Tibial nerve (tissue), 4 donors: ENCODE measurements at regions not wholly inside any gene's neighbourhood (a gene's known extent, or its start where the extent isn't known, plus 50 kb on each side); places are given as distances from the start of the nearest gene placed in this dataset.
"Not testable (repeated sequence)": the region's sequence is repeated elsewhere in the genome, so short reads cannot be mapped to it uniquely, and the experiment has no call there.

Experiments used
- DNase-seq, 2 donors: peaks; one replicate each; pipeline ENCODE4 v3.0.0-alpha.2; 2019; ENCODE audit warnings: low spot score in 2 of 2
- H3K27ac ChIP-seq, 4 donors: fragments of 200-600 bp; sonication (generic) in 3 of 4; one replicate each; pipeline ENCODE4 v1.5.1; 2017 to 2019; ENCODE audit warnings: mild to moderate bottlenecking in 1 of 4
- H3K27me3 ChIP-seq, 2 donors: fragments of 200-600 bp; sonication (generic) in 1 of 2; one replicate each; pipeline versions ENCODE4 v1.5.1 to v1.6.0; 2017 to 2019
- H3K36me3 ChIP-seq, 3 donors: fragments of 200-600 bp; sonication (generic); one replicate each; pipeline ENCODE4 v1.5.1; 2018 to 2019
- H3K4me1 ChIP-seq, 4 donors: fragments of 200-600 bp; sonication (generic) in 3 of 4; one replicate each; pipeline ENCODE4 v1.5.1; 2017 to 2019
- H3K4me3 ChIP-seq, 4 donors: fragments of 200-600 bp; sonication (generic) in 3 of 4; one replicate each; pipeline ENCODE4 v1.5.1; 2017 to 2019; ENCODE audit warnings: mild to moderate bottlenecking in 1 of 4, moderate library complexity in 1 of 4
- H3K9me3 ChIP-seq, 4 donors: fragments of 200-600 bp; sonication (generic) in 3 of 4; one replicate each; pipeline ENCODE4 v1.5.1; 2017 to 2019
- CTCF ChIP-seq, 5 experiments: fragments of 200-600 bp in 3 of 5; fragments of 450-650 bp in 2 of 5; sonication (generic) in 3 of 5; IDR thresholded peaks; one replicate each; pipeline ENCODE4 v1.5.1; 2016 to 2019; ENCODE audit warnings: antibody characterized with exemption in 5 of 5, mild to moderate bottlenecking in 3 of 5, moderate library complexity in 2 of 5
- EP300 ChIP-seq, 2 donors: sonication (generic); formaldehyde crosslinking; IDR thresholded peaks; one replicate each; pipeline ENCODE4 v1.6.1; 2017; ENCODE audit warnings: antibody characterized with exemption in 2 of 2, mild to moderate bottlenecking in 1 of 2
- POLR2A ChIP-seq, 2 donors: fragments of 450-650 bp; IDR thresholded peaks; one replicate each; pipeline ENCODE4 v1.6.1; 2017; ENCODE audit warnings: antibody characterized with exemption in 2 of 2, mild to moderate bottlenecking in 2 of 2, moderate library complexity in 2 of 2
- WGBS, 2 donors: methylation state at CpG; one replicate each; pipeline ENCODE4 v1.1.5; 2018; 5-methylcytosine and 5-hydroxymethylcytosine counted together

GRCh38 chr2:126952216-126952615, 53.5 kb downstream of the TEX51 start:
- WGBS, 2 donors = 50 to 60% methylated on average over 1 of the region's 1 CpG
- Histone ChIP-seq H3K4me1 (no peaks in the 10 kb centered on the region), H3K9me3 (peaks cover 0 to 3% (median 0%) of the 10 kb centered on the region in 4 donors), H3K36me3 (no peaks in the 10 kb centered on the region), H3K27me3 (no peaks in the 10 kb centered on the region), H3K27ac (no peak overlapping the region), H3K4me3 (no peak overlapping the region)
- DNase-seq = no peak
- TF ChIP-seq POLR2A (IDR thresholded peaks at IDR 0.05) = no peak
- TF ChIP-seq EP300 (IDR thresholded peaks at IDR 0.05) = no peak
- no peak for TF ChIP-seq CTCF (IDR thresholded peaks at IDR 0.05)

- TF ChIP-seq POLR2A (IDR thresholded peaks at IDR 0.05) (no peak), EP300 (IDR thresholded peaks at IDR 0.05) (no peak), CTCF (IDR thresholded peaks at IDR 0.05) (no peak)
- no peak overlapping the region for H3K27ac ChIP-seq
- H3K4me3 ChIP-seq = no peak overlapping the region
- no peak for DNase-seq
- no peaks in the 10 kb centered on the region for H3K27me3 ChIP-seq
- peaks cover 0 to 3% (median under 1%) of the 10 kb centered on the region in 4 donors for H3K9me3 ChIP-seq
- no peaks in the 10 kb centered on the region for H3K36me3 ChIP-seq
- H3K4me1 ChIP-seq = no peaks in the 10 kb centered on the region
- 53 to 68% methylated on average over 2 of the region's 2 CpGs for WGBS, 2 donors
Observed at GRCh38 chr2:126953483-126953882, 54.8 kb downstream of the TEX51 start.

GRCh38 chr2:126954831-126955230, 56.1 kb downstream of the TEX51 start:
- H3K4me3 ChIP-seq = no peak overlapping the region
- H3K4me1 ChIP-seq = no peaks in the 10 kb centered on the region
- no peak overlapping the region for H3K27ac ChIP-seq
- H3K9me3 ChIP-seq = peaks cover 0 to 14% (median 2%) of the 10 kb centered on the region in 4 donors
- no peak for TF ChIP-seq CTCF (IDR thresholded peaks at IDR 0.05)
- no peak for TF ChIP-seq POLR2A (IDR thresholded peaks at IDR 0.05)
- no peak for TF ChIP-seq EP300 (IDR thresholded peaks at IDR 0.05)
- WGBS, 2 donors = 44 to 63% methylated on average over 1 of the region's 1 CpG
- no peak for DNase-seq
- H3K27me3 ChIP-seq = no peaks in the 10 kb centered on the region
- no peaks in the 10 kb centered on the region for H3K36me3 ChIP-seq

- not testable (repeated sequence) for H3K27ac ChIP-seq, H3K27me3 ChIP-seq, H3K4me1 ChIP-seq, H3K4me3 ChIP-seq, DNase-seq, H3K36me3 ChIP-seq
- H3K9me3 ChIP-seq = peaks cover 0 to 24% (median 0%) of the 10 kb centered on the region in 4 donors
- 48 to 63% methylated on average over 4 of the region's 4 CpGs for WGBS, 2 donors
Observed at GRCh38 chr2:126956773-126957172, 58.1 kb downstream of the TEX51 start.

GRCh38 chr2:126963390-126963789, 64.7 kb downstream of the TEX51 start:
- Histone ChIP-seq H3K4me1 (no peaks in the 10 kb centered on the region), H3K27me3 (no peaks in the 10 kb centered on the region), H3K36me3 (no peaks in the 10 kb centered on the region), H3K9me3 (peaks cover 0 to 24% (median 0%) of the 10 kb centered on the region in 4 donors), H3K4me3 (no peak overlapping the region), H3K27ac (no peak overlapping the region)
- no peak for DNase-seq
- 83 to 91% methylated on average over 4 to 5 of the region's 5 CpGs for WGBS, 2 donors
- no peak for TF ChIP-seq EP300 (IDR thresholded peaks at IDR 0.05)
- no peak for TF ChIP-seq POLR2A (IDR thresholded peaks at IDR 0.05)
- no peak for TF ChIP-seq CTCF (IDR thresholded peaks at IDR 0.05)

- no peaks in the 10 kb centered on the region for H3K9me3 ChIP-seq
- no peak overlapping the region for H3K27ac ChIP-seq
- TF ChIP-seq CTCF (IDR thresholded peaks at IDR 0.05) (no peak), POLR2A (IDR thresholded peaks at IDR 0.05) (no peak), EP300 (IDR thresholded peaks at IDR 0.05) (no peak)
- H3K36me3 ChIP-seq = no peaks in the 10 kb centered on the region
- no peak overlapping the region for H3K4me3 ChIP-seq
- WGBS, 2 donors = 86 to 89% methylated on average over 1 of the region's 1 CpG
- DNase-seq = no peak
- no peaks in the 10 kb centered on the region for H3K27me3 ChIP-seq
- no peaks in the 10 kb centered on the region for H3K4me1 ChIP-seq
Observed at GRCh38 chr2:126966601-126967000, 67.9 kb downstream of the TEX51 start.
